ENCODE measurements at regions not wholly inside any gene's neighbourhood (a gene's known extent, or its start where the extent isn't known, plus 50 kb on each side); places are given as distances from the start of the nearest gene placed in this dataset.
"Not testable (repeated sequence)": the region's sequence is repeated elsewhere in the genome, so short reads cannot be mapped to it uniquely, and the experiment has no call there.

- DNase-seq (ENCODE audit: low read depth in 2 of 2) = no peak
These were observed 81.1 kb downstream of the CD200R1L start for GRCh38 chr3:112765531-112765930.

GRCh38 chr3:112763258-112763657 lies 83.4 kb downstream of the CD200R1L start:
- no peak for DNase-seq (ENCODE audit: low read depth in 2 of 2)

- no peak for DNase-seq (ENCODE audit: low read depth in 2 of 2)
These were observed 85.5 kb downstream of the CD200R1L start for GRCh38 chr3:112761062-112761638.

- DNase-seq (ENCODE audit: low read depth in 2 of 2) = no peak
These were observed 87.0 kb downstream of the CD200R1L start for GRCh38 chr3:112759681-112760080.

GRCh38 chr3:112759210-112759609 lies 87.5 kb downstream of the CD200R1L start:
- no peak for DNase-seq (ENCODE audit: low read depth in 2 of 2)

GRCh38 chr3:112757197-112757596 lies 89.5 kb downstream of the CD200R1L start:
- no peak for DNase-seq (ENCODE audit: low read depth in 2 of 2)

GRCh38 chr3:112755845-112756613 lies 90.6 kb downstream of the CD200R1L start:
- no peak for DNase-seq (ENCODE audit: low read depth in 2 of 2)

GRCh38 chr3:112755046-112755445 lies 91.6 kb downstream of the CD200R1L start:
- DNase-seq (ENCODE audit: low read depth in 2 of 2) = not testable (repeated sequence)

GRCh38 chr3:112751564-112752512 lies 94.8 kb downstream of the CD200R1L start:
- DNase-seq (ENCODE audit: low read depth in 2 of 2) = no peak

GRCh38 chr3:112751061-112751460 lies 95.6 kb downstream of the CD200R1L start:
- no peak for DNase-seq (ENCODE audit: low read depth in 2 of 2)

GRCh38 chr3:112747624-112748023 lies 99.0 kb downstream of the CD200R1L start:
- no peak for DNase-seq (ENCODE audit: low read depth in 2 of 2)

- no peak for DNase-seq (ENCODE audit: low read depth in 2 of 2)
These were observed 99.9 kb downstream of the CD200R1L start for GRCh38 chr3:112746675-112747280.

- DNase-seq (ENCODE audit: low read depth in 2 of 2) = no peak
These were observed 101.0 kb downstream of the CD200R1L start for GRCh38 chr3:112745567-112746248.

GRCh38 chr3:112744825-112745566 lies 101.7 kb downstream of the CD200R1L start:
- no peak for DNase-seq (ENCODE audit: low read depth in 2 of 2)

- no peak for DNase-seq (ENCODE audit: low read depth in 2 of 2)
These were observed 102.6 kb downstream of the CD200R1L start for GRCh38 chr3:112744106-112744505.

GRCh38 chr3:112742934-112743333 lies 102.0 kb upstream of the CCDC80 start:
- no peak for DNase-seq (ENCODE audit: low read depth in 2 of 2)

GRCh38 chr3:112741983-112742382 lies 101.0 kb upstream of the CCDC80 start:
- DNase-seq (ENCODE audit: low read depth in 2 of 2) = no peak

- DNase-seq (ENCODE audit: low read depth in 2 of 2) = no peak
These were observed 99.9 kb upstream of the CCDC80 start for GRCh38 chr3:112740835-112741234.

- DNase-seq (ENCODE audit: low read depth in 2 of 2) = no peak
These were observed 98.5 kb upstream of the CCDC80 start for GRCh38 chr3:112739252-112739965.

GRCh38 chr3:112738366-112738765 lies 97.4 kb upstream of the CCDC80 start:
- DNase-seq (ENCODE audit: low read depth in 2 of 2) = no peak

All from stimulated activated CD4-positive, alpha-beta T cell treated with anti-CD3 and anti-CD28 coated beads, Interleukin-15, amount 100 ng/mL, for 48 hours (primary cell).